ENCODE measurements at regions not wholly inside any gene's neighbourhood (a gene's known extent, or its start where the extent isn't known, plus 50 kb on each side); places are given as distances from the start of the nearest gene placed in this dataset.

GRCh38 chr20:7650086-7650879, 290.0 kb downstream of the HAO1 start:
- Histone ChIP-seq H3K23ac (ENCODE audit: low read depth, low read length) (no peak overlapping the region), H3K36me3 (ENCODE audit: control insufficient read depth, insufficient read depth, low read length) (no peaks in the 10 kb centered on the region), H4K20me1 (ENCODE audit: insufficient read depth, low read length) (no peaks in the 10 kb centered on the region), H3K56ac (ENCODE audit: extremely low read depth, insufficient read depth, low read length) (no peak overlapping the region), H4K5ac (ENCODE audit: low read depth, low read length) (no peak overlapping the region), H2BK15ac (ENCODE audit: low read depth, low read length) (no peak overlapping the region), H2BK5ac (ENCODE audit: low read depth, low read length, poor library complexity, severe bottlenecking) (no peak overlapping the region), H3K4me2 (ENCODE audit: low read depth, low read length) (no peak overlapping the region), H2BK20ac (ENCODE audit: low read depth, low read length) (no peak overlapping the region), H3K27me3 (ENCODE audit: control insufficient read depth, insufficient read depth, low read length) (no peaks in the 10 kb centered on the region), H2AK9ac (replicated peaks; ENCODE audit: low read depth, low read length, poor library complexity) (no peak overlapping the region), H3K9ac (ENCODE audit: low read depth, low read length) (no peak overlapping the region), H3K4me3 (ENCODE audit: insufficient read depth, low read depth, low read length) (no peak overlapping the region), H3K27ac (ENCODE audit: insufficient read depth, low read length) (no peak overlapping the region), H3K4me1 (ENCODE audit: control insufficient read depth, insufficient read depth, low read length) (no peaks in the 10 kb centered on the region), H3K18ac (ENCODE audit: low read depth, low read length) (no peak overlapping the region), H3K14ac (replicated peaks; ENCODE audit: low read depth, low read length) (no peak overlapping the region), H3K9me3 (ENCODE audit: control insufficient read depth, insufficient read depth, low read length) (peaks cover 2% of the 10 kb centered on the region; the same call in 1 of the 2 replicates), H2AK5ac (ENCODE audit: low read depth, low read length) (no peak overlapping the region), H2AFZ (replicated peaks; ENCODE audit: low read length, poor library complexity) (no peak overlapping the region), H3K9me1 (ENCODE audit: insufficient read depth, low read length) (no peaks in the 10 kb centered on the region), H3K79me1 (ENCODE audit: low read depth in 1 of 2, low read length in 2 of 2) (no peaks in the 10 kb centered on the region), H4K91ac (ENCODE audit: insufficient read depth, low read depth, low read length) (no peak overlapping the region), H4K8ac (ENCODE audit: low read depth in 2 of 2, low read length in 2 of 2) (no peak overlapping the region), H3K4ac (ENCODE audit: low read depth, low read length) (no peak overlapping the region), H2BK120ac (ENCODE audit: low read depth, low read length) (no peak overlapping the region)
- ATAC-seq (ENCODE audit: low read depth) = no peak
- dilution Hi-C loops (cut with HindIII; ENCODE audit: low sequenced_read_pairs, unreplicated experiment) = no loop called here
- 40% methylated on average over 1 of the region's 6 CpGs; no CpG with 5 or more reads in 1 of the 2 experiments for WGBS, 2 experiments (ENCODE audit: extremely low coverage in 2 of 2, insufficient read length in 1 of 2)
- CTCF ChIA-PET = no interaction called here
- in situ Hi-C loops (cut with MboI; ENCODE audit: low sequenced_read_pairs) = no loop called here
- BruUV-seq (replicated peaks) = no TSS peak
- TF ChIP-seq SMC3 (IDR thresholded peaks at IDR 0.05; ENCODE audit: low read depth, low read length) (no peak), RFX5 (IDR thresholded peaks at IDR 0.05; ENCODE audit: low read depth, low read length) (no peak), RAD21 (IDR thresholded peaks at IDR 0.05; ENCODE audit: low read length) (no peak), RCOR1 (IDR thresholded peaks at IDR 0.05; ENCODE audit: insufficient replicate concordance, low read length) (no peak), BHLHE40 (IDR thresholded peaks at IDR 0.05; ENCODE audit: low read depth, low read length) (no peak), NFE2L2 (IDR thresholded peaks at IDR 0.05; ENCODE audit: low read depth, low read length) (no peak), FOS (IDR thresholded peaks at IDR 0.05; ENCODE audit: low read depth, low read length) (no peak), POLR2A (IDR thresholded peaks at IDR 0.05; ENCODE audit: low read depth, low read length) (no peak), MAFK (IDR thresholded peaks at IDR 0.05; ENCODE audit: low read depth, low read length) (no peak), CHD1 (IDR thresholded peaks at IDR 0.05; ENCODE audit: low read depth, low read length) (no peak), CEBPB (IDR thresholded peaks at IDR 0.05; ENCODE audit: low read depth, low read length) (no peak)
- TF ChIP-seq, protein P1, sequence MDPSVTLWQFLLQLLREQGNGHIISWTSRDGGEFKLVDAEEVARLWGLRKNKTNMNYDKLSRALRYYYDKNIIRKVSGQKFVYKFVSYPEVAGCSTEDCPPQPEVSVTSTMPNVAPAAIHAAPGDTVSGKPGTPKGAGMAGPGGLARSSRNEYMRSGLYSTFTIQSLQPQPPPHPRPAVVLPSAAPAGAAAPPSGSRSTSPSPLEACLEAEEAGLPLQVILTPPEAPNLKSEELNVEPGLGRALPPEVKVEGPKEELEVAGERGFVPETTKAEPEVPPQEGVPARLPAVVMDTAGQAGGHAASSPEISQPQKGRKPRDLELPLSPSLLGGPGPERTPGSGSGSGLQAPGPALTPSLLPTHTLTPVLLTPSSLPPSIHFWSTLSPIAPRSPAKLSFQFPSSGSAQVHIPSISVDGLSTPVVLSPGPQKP (IDR thresholded peaks at IDR 0.05; ENCODE audit: borderline replicate concordance, low read depth, low read length) = no peak
- DNase-seq = no peak
- intact Hi-C loops (cut with micrococcal nuclease) = no loop called here
- POLR2A ChIA-PET (ENCODE audit: unreplicated experiment) = no interaction called here
